ENCODE measurements at regions not wholly inside any gene's neighbourhood (a gene's known extent, or its start where the extent isn't known, plus 50 kb on each side); places are given as distances from the start of the nearest gene placed in this dataset.

- no peak overlapping the region for H3K4me3 ChIP-seq (ENCODE audit: low read length)
- no peaks in the 10 kb centered on the region for H3F3A ChIP-seq (ENCODE audit: control insufficient read depth, insufficient read depth)
- H3K79me2 ChIP-seq (ENCODE audit: control insufficient read depth, low read length): no peaks in the 10 kb centered on the region
- H3K27ac ChIP-seq (ENCODE audit: low read depth, low read length): no peak overlapping the region
- no peak overlapping the region for H3K4me2 ChIP-seq (ENCODE audit: low read length)
- H4K20me1 ChIP-seq (ENCODE audit: control insufficient read depth, insufficient read depth, low read depth, low read length): no peaks in the 10 kb centered on the region
- TF ChIP-seq EZH2phosphoT487 (IDR thresholded peaks at IDR 0.05; ENCODE audit: borderline replicate concordance, low read length) (no peak), CTCF (IDR thresholded peaks at IDR 0.05; ENCODE audit: low read depth, low read length, poor library complexity, severe bottlenecking) (no peak)
- no peaks in the 10 kb centered on the region for H3K27me3 ChIP-seq (ENCODE audit: control insufficient read depth, low read length)
- no peaks in the 10 kb centered on the region for H3K9me2 ChIP-seq (replicated peaks; ENCODE audit: control insufficient read depth, low read length)
- no peaks in the 10 kb centered on the region for H3K4me1 ChIP-seq (ENCODE audit: control insufficient read depth, low read length)
- H3K36me3 ChIP-seq (ENCODE audit: control insufficient read depth, low read length): no peaks in the 10 kb centered on the region
- no peaks in the 10 kb centered on the region for H3K9me3 ChIP-seq (ENCODE audit: control insufficient read depth, insufficient read depth, low read length)
Observed at GRCh38 chr5:58072300-58072965, 387.5 kb downstream of the PLK2 start.

GRCh38 chr5:58071566-58071965 lies 388.3 kb downstream of the PLK2 start:
- H3K79me2 ChIP-seq (ENCODE audit: control insufficient read depth, low read length): no peaks in the 10 kb centered on the region

GRCh38 chr5:58069846-58070245 lies 390.0 kb downstream of the PLK2 start:
- TF ChIP-seq CTCF (IDR thresholded peaks at IDR 0.05; ENCODE audit: low read depth, low read length, poor library complexity, severe bottlenecking) (no peak), EZH2phosphoT487 (IDR thresholded peaks at IDR 0.05; ENCODE audit: borderline replicate concordance, low read length) (no peak)
- Histone ChIP-seq H3F3A (ENCODE audit: control insufficient read depth, insufficient read depth) (no peaks in the 10 kb centered on the region), H3K4me3 (ENCODE audit: low read length) (no peak overlapping the region), H4K20me1 (ENCODE audit: control insufficient read depth, insufficient read depth, low read depth, low read length) (no peaks in the 10 kb centered on the region), H3K9me2 (replicated peaks; ENCODE audit: control insufficient read depth, low read length) (no peaks in the 10 kb centered on the region), H3K27ac (ENCODE audit: low read depth, low read length) (no peak overlapping the region), H3K4me1 (ENCODE audit: control insufficient read depth, low read length) (no peaks in the 10 kb centered on the region), H3K79me2 (ENCODE audit: control insufficient read depth, low read length) (no peaks in the 10 kb centered on the region), H3K27me3 (ENCODE audit: control insufficient read depth, low read length) (no peaks in the 10 kb centered on the region), H3K9me3 (ENCODE audit: control insufficient read depth, insufficient read depth, low read length) (no peaks in the 10 kb centered on the region), H3K4me2 (ENCODE audit: low read length) (no peak overlapping the region), H3K36me3 (ENCODE audit: control insufficient read depth, low read length) (no peaks in the 10 kb centered on the region)

More at GRCh38 chr5:58071566-58071965, 388.3 kb downstream of the PLK2 start:
- Histone ChIP-seq H3K9me2 (replicated peaks; ENCODE audit: control insufficient read depth, low read length) (no peaks in the 10 kb centered on the region), H3K27ac (ENCODE audit: low read depth, low read length) (no peak overlapping the region), H3K36me3 (ENCODE audit: control insufficient read depth, low read length) (no peaks in the 10 kb centered on the region), H3K4me1 (ENCODE audit: control insufficient read depth, low read length) (no peaks in the 10 kb centered on the region), H3F3A (ENCODE audit: control insufficient read depth, insufficient read depth) (no peaks in the 10 kb centered on the region), H3K9me3 (ENCODE audit: control insufficient read depth, insufficient read depth, low read length) (no peaks in the 10 kb centered on the region), H3K4me2 (ENCODE audit: low read length) (no peak overlapping the region), H3K4me3 (ENCODE audit: low read length) (no peak overlapping the region), H4K20me1 (ENCODE audit: control insufficient read depth, insufficient read depth, low read depth, low read length) (no peaks in the 10 kb centered on the region), H3K27me3 (ENCODE audit: control insufficient read depth, low read length) (no peaks in the 10 kb centered on the region)
- no peak for TF ChIP-seq CTCF (IDR thresholded peaks at IDR 0.05; ENCODE audit: low read depth, low read length, poor library complexity, severe bottlenecking)
- no peak for TF ChIP-seq EZH2phosphoT487 (IDR thresholded peaks at IDR 0.05; ENCODE audit: borderline replicate concordance, low read length)

All from DOHH2 (cell line).